ENCODE measurements at regions not wholly inside any gene's neighbourhood (a gene's known extent, or its start where the extent isn't known, plus 50 kb on each side); places are given as distances from the start of the nearest gene placed in this dataset.

DNA sequence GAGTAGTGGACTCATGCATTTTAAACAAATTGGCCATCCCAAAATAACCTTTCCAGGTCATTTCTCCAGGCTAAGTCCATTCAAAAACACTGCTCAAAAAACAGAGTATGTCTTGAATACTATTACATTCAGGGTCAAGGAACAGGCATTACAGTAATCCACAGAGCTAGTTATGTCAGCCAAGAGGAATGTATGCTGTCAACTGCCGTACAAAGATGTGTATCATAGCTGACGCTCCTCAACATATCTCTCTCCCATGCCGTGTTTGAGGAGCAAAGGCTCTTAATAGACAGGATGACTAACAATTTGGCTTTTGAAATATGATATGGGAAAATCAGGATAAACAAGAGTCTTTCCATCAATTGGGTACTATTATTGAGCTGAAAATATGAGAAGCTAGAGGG lies 68.8 kb upstream of the KCTD1 start:
- DNase-seq (ENCODE audit: low spot score), result no peak

- no peak for DNase-seq (ENCODE audit: low spot score)
Observed at GRCh38 chr18:26614374-26614773, 66.0 kb upstream of the KCTD1 start.

Data from mucosa of gallbladder (tissue), 1 donor.